ENCODE measurements at regions not wholly inside any gene's neighbourhood (a gene's known extent, or its start where the extent isn't known, plus 50 kb on each side); places are given as distances from the start of the nearest gene placed in this dataset.

DNA sequence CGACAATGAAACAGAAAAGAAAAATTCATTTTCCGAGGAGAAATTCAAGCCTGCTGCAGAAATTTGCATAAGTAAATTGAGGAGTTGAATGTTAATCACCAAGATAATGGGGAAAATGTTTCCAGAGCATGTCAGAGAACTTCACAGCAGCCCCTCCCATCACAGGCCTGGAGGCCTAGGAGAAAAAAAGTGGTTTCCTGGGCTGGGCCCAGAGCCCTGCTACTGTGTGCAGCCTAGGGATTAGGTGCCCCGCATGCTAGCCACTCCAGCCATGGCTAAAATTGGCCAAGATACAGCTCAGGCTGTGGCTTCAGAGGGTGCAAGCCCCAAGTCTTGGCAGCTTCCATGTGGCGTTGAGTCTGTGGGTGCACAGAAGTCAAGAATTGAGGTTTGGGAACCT, 82.7 kb upstream of the EFNA5 start:
- H3K9me3 ChIP-seq (replicated peaks in 1 of 2; ENCODE audit: control insufficient read depth in 2 of 2, insufficient read depth in 1 of 2, low read depth in 1 of 2, low read length in 2 of 2): no peaks in the 10 kb centered on the region
- H3K23ac ChIP-seq (ENCODE audit: low read depth, low read length, poor library complexity): no peak overlapping the region
- H3K4ac ChIP-seq (ENCODE audit: low read length): no peak overlapping the region
- H3K14ac ChIP-seq (ENCODE audit: low read length): no peak overlapping the region
- no peak overlapping the region for H3K27ac ChIP-seq (replicated peaks; ENCODE audit: low read length)
- H3K4me1 ChIP-seq (ENCODE audit: control insufficient read depth in 2 of 2, insufficient read depth in 1 of 2, low read depth in 1 of 2, low read length in 2 of 2): no peaks in the 10 kb centered on the region
- H3K9ac ChIP-seq (ENCODE audit: low read depth, low read length, poor library complexity): no peak overlapping the region
- H3K36me3 ChIP-seq (replicated peaks in 1 of 2; ENCODE audit: control insufficient read depth in 2 of 2, insufficient read depth in 2 of 2, low read length in 2 of 2): no peaks in the 10 kb centered on the region
- no peak overlapping the region for H3K4me2 ChIP-seq (ENCODE audit: insufficient read depth, low read length, poor library complexity, severe bottlenecking)
- no peak overlapping the region for H3K4me3 ChIP-seq (ENCODE audit: low read length in 2 of 2)
- H3K18ac ChIP-seq (ENCODE audit: low read length): no peak overlapping the region
- no peak for DNase-seq (ENCODE audit: low spot score)
- no peak overlapping the region for H2BK120ac ChIP-seq (ENCODE audit: low read depth, low read length)
- H2AK5ac ChIP-seq (ENCODE audit: low read depth, low read length): no peak overlapping the region
- WGBS, 2 donors (ENCODE audit: extremely low coverage in 2 of 2, insufficient read length in 2 of 2, insufficient replicate concordance in 1 of 2): no CpG with 5 or more reads among the region's 4 CpGs
- no peak overlapping the region for H4K8ac ChIP-seq (ENCODE audit: low read depth, low read length)
- no peak overlapping the region for H2BK12ac ChIP-seq (ENCODE audit: low read length)
- no peaks in the 10 kb centered on the region for H3K27me3 ChIP-seq (ENCODE audit: control insufficient read depth in 3 of 3, insufficient read depth in 3 of 3, low read depth in 1 of 3, low read length in 3 of 3)
- no peaks in the 10 kb centered on the region for H3K79me1 ChIP-seq (ENCODE audit: low read depth, low read length)
- H2AFZ ChIP-seq (ENCODE audit: low read length): no peak overlapping the region
- no peak overlapping the region for H4K91ac ChIP-seq (ENCODE audit: low read depth, low read length, poor library complexity)
- H2BK15ac ChIP-seq (ENCODE audit: low read length): no peak overlapping the region
- no peak overlapping the region for H2BK5ac ChIP-seq (ENCODE audit: low read length)

DNA sequence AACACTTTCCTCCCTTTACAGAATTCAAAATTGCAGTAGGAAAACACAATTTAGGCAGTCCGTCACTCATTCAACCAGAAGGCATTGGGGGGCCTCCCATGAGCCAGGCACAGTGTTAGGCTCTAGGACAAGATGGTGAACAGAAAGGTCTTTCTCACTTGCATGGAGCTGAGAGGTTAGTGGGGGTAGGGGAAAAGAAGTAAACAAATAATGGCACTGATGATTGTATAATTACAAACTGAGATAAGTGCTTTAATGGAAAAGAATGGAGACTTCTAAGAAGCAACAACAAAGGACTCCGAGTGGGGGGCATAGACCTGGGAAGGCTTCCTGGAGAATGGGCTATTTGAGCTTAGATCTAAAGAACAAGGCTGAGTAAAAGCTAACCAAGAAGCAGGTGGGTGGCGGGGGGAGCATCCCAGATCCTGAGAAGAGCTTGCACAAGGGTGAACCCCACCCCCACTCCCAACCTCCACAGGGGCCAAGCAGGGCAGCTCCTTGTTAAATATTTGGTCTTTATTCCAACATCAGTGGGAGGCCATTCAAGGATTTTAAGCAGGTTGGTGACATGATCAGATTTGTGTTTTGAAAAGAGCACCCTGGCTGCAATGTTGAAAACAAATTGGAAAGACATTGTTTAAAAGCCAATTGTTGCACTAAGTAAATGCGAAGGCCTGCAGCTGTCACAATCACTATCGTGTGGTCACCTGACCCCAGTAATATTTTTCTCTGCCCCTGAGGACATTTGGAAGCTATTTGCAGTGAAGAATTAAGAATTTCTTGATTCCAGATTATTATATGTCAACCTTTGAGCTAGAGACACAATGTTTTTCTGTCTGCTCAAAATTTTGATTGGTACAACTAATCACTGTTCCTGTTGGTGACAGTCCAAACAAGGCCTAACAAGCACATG, 73.9 kb upstream of the EFNA5 start:
- no peak overlapping the region for H2BK12ac ChIP-seq (ENCODE audit: low read length)
- H2BK120ac ChIP-seq (ENCODE audit: low read depth, low read length): no peak overlapping the region
- no peak overlapping the region for H2BK5ac ChIP-seq (ENCODE audit: low read length)
- H3K18ac ChIP-seq (ENCODE audit: low read length): no peak overlapping the region
- WGBS, 2 donors (ENCODE audit: extremely low coverage in 2 of 2, insufficient read length in 2 of 2, insufficient replicate concordance in 1 of 2): no CpG with 5 or more reads among the region's 5 CpGs
- DNase-seq (ENCODE audit: low spot score): peak; percentile 64
- no peak overlapping the region for H2AK5ac ChIP-seq (ENCODE audit: low read depth, low read length)
- H3K14ac ChIP-seq (ENCODE audit: low read length): no peak overlapping the region
- no peak overlapping the region for H3K9ac ChIP-seq (ENCODE audit: low read depth, low read length, poor library complexity)
- H3K23ac ChIP-seq (ENCODE audit: low read depth, low read length, poor library complexity): no peak overlapping the region
- H3K79me1 ChIP-seq (ENCODE audit: low read depth, low read length): no peaks in the 10 kb centered on the region
- no peak overlapping the region for H3K4ac ChIP-seq (ENCODE audit: low read length)
- H3K36me3 ChIP-seq (replicated peaks in 1 of 2; ENCODE audit: control insufficient read depth in 2 of 2, insufficient read depth in 2 of 2, low read length in 2 of 2): no peaks in the 10 kb centered on the region
- no peaks in the 10 kb centered on the region for H3K27me3 ChIP-seq (ENCODE audit: control insufficient read depth in 3 of 3, insufficient read depth in 3 of 3, low read depth in 1 of 3, low read length in 3 of 3)
- H4K8ac ChIP-seq (ENCODE audit: low read depth, low read length): no peak overlapping the region
- H2BK15ac ChIP-seq (ENCODE audit: low read length): no peak overlapping the region
- peaks cover 2 to 5% of the 10 kb centered on the region in 2 donors for H3K9me3 ChIP-seq (replicated peaks in 1 of 2; ENCODE audit: control insufficient read depth in 2 of 2, insufficient read depth in 1 of 2, low read depth in 1 of 2, low read length in 2 of 2)
- peaks cover 11 to 16% of the 10 kb centered on the region in 2 donors for H3K4me1 ChIP-seq (ENCODE audit: control insufficient read depth in 2 of 2, insufficient read depth in 1 of 2, low read depth in 1 of 2, low read length in 2 of 2)
- H3K27ac ChIP-seq (replicated peaks; ENCODE audit: low read length): peak overlapping the region; percentile 81
- H2AFZ ChIP-seq (ENCODE audit: low read length): peak overlapping the region; percentile 33
- peak overlapping the region; percentile 28 for H3K4me2 ChIP-seq (ENCODE audit: insufficient read depth, low read length, poor library complexity, severe bottlenecking)
- H4K91ac ChIP-seq (ENCODE audit: low read depth, low read length, poor library complexity): no peak overlapping the region
- no peak overlapping the region for H3K4me3 ChIP-seq (ENCODE audit: low read length in 2 of 2)

DNA sequence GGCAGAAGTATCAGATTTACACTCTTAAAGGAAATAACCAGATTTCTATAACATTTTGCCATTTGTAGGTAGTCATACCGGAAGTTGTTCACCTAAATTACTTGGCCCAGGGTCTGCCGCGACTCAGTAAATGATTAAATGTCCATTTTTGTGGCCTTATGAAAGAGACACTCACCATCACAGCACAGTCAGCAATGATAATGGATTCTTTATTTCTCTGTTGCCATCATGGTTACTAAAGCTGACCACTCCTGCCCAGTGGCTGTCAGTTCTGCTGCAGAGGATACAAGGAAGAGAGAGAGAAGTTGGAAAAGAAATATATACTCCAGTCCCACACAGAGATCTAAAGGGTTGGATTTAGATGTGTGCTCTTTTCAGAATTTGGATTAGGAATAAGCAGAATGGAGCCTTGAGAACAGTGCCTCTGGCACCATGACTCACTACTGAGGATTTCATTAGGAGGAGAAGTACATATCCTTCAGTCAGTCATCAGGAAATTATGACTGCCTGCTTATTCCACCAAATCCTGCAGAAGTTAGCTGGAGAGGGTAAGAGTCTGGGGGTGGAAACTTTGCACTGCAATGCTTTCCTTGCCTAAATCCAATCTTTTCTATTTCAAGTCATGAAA, 72.8 kb upstream of the EFNA5 start:
- Histone ChIP-seq H2BK15ac (ENCODE audit: low read length) (no peak overlapping the region), H3K14ac (ENCODE audit: low read length) (no peak overlapping the region), H3K79me1 (ENCODE audit: low read depth, low read length) (no peaks in the 10 kb centered on the region), H2AK5ac (ENCODE audit: low read depth, low read length) (no peak overlapping the region), H2AFZ (ENCODE audit: low read length) (no peak overlapping the region), H3K4ac (ENCODE audit: low read length) (no peak overlapping the region), H3K23ac (ENCODE audit: low read depth, low read length, poor library complexity) (no peak overlapping the region), H4K91ac (ENCODE audit: low read depth, low read length, poor library complexity) (no peak overlapping the region), H3K27ac (replicated peaks; ENCODE audit: low read length) (peak overlapping the region; percentile 5), H2BK12ac (ENCODE audit: low read length) (no peak overlapping the region), H3K36me3 (replicated peaks in 1 of 2; ENCODE audit: control insufficient read depth in 2 of 2, insufficient read depth in 2 of 2, low read length in 2 of 2) (no peaks in the 10 kb centered on the region), H3K4me2 (ENCODE audit: insufficient read depth, low read length, poor library complexity, severe bottlenecking) (no peak overlapping the region), H3K9ac (ENCODE audit: low read depth, low read length, poor library complexity) (no peak overlapping the region), H3K9me3 (replicated peaks in 1 of 2; ENCODE audit: control insufficient read depth in 2 of 2, insufficient read depth in 1 of 2, low read depth in 1 of 2, low read length in 2 of 2) (peaks cover 2 to 5% of the 10 kb centered on the region in 2 donors), H2BK120ac (ENCODE audit: low read depth, low read length) (no peak overlapping the region), H3K18ac (ENCODE audit: low read length) (peak overlapping the region; percentile 24), H3K4me3 (ENCODE audit: low read length in 2 of 2) (no peak overlapping the region), H4K8ac (ENCODE audit: low read depth, low read length) (no peak overlapping the region), H2BK5ac (ENCODE audit: low read length) (no peak overlapping the region), H3K27me3 (ENCODE audit: control insufficient read depth in 3 of 3, insufficient read depth in 3 of 3, low read depth in 1 of 3, low read length in 3 of 3) (no peaks in the 10 kb centered on the region), H3K4me1 (ENCODE audit: control insufficient read depth in 2 of 2, insufficient read depth in 1 of 2, low read depth in 1 of 2, low read length in 2 of 2) (peaks cover 11 to 16% of the 10 kb centered on the region in 2 donors)
- no peak for DNase-seq (ENCODE audit: low spot score)
- WGBS, 2 donors (ENCODE audit: extremely low coverage in 2 of 2, insufficient read length in 2 of 2, insufficient replicate concordance in 1 of 2): no CpG with 5 or more reads among the region's 3 CpGs

DNA sequence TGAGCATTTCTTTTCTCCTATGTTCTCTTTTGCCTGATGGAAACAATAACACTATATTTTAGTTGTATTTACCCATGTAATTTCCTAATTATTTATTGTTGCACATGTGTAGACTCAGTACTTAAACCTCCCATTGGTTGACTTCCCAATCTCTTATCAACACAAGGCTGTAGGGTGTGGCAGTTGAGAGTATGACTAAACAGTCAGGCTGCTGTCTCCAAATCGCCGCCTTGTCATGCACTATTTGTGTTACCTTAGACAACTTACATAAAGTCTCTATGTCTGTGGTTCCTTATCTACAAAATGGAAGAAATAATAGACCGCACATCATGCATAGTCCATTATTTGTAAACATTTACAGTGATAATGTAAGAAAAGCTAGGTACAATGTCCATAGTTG, 68.9 kb upstream of the EFNA5 start:
- no peak overlapping the region for H4K8ac ChIP-seq (ENCODE audit: low read depth, low read length)
- no CpG with 5 or more reads among the region's 3 CpGs for WGBS, 2 donors (ENCODE audit: extremely low coverage in 2 of 2, insufficient read length in 2 of 2, insufficient replicate concordance in 1 of 2)
- no peak overlapping the region for H3K9ac ChIP-seq (ENCODE audit: low read depth, low read length, poor library complexity)
- H3K4me1 ChIP-seq (ENCODE audit: control insufficient read depth in 2 of 2, insufficient read depth in 1 of 2, low read depth in 1 of 2, low read length in 2 of 2): peaks cover 2 to 4% of the 10 kb centered on the region in 2 donors
- no peak overlapping the region for H2BK15ac ChIP-seq (ENCODE audit: low read length)
- no peak overlapping the region for H3K4me3 ChIP-seq (ENCODE audit: low read length in 2 of 2)
- no peaks in the 10 kb centered on the region for H3K36me3 ChIP-seq (replicated peaks in 1 of 2; ENCODE audit: control insufficient read depth in 2 of 2, insufficient read depth in 2 of 2, low read length in 2 of 2)
- H3K4me2 ChIP-seq (ENCODE audit: insufficient read depth, low read length, poor library complexity, severe bottlenecking): no peak overlapping the region
- no peak overlapping the region for H3K27ac ChIP-seq (replicated peaks; ENCODE audit: low read length)
- H3K23ac ChIP-seq (ENCODE audit: low read depth, low read length, poor library complexity): no peak overlapping the region
- H2BK12ac ChIP-seq (ENCODE audit: low read length): no peak overlapping the region
- H3K18ac ChIP-seq (ENCODE audit: low read length): no peak overlapping the region
- no peaks in the 10 kb centered on the region for H3K79me1 ChIP-seq (ENCODE audit: low read depth, low read length)
- H3K4ac ChIP-seq (ENCODE audit: low read length): no peak overlapping the region
- H4K91ac ChIP-seq (ENCODE audit: low read depth, low read length, poor library complexity): no peak overlapping the region
- DNase-seq (ENCODE audit: low spot score): no peak
- H2BK5ac ChIP-seq (ENCODE audit: low read length): no peak overlapping the region
- no peak overlapping the region for H2BK120ac ChIP-seq (ENCODE audit: low read depth, low read length)
- no peak overlapping the region for H3K14ac ChIP-seq (ENCODE audit: low read length)
- H3K9me3 ChIP-seq (replicated peaks in 1 of 2; ENCODE audit: control insufficient read depth in 2 of 2, insufficient read depth in 1 of 2, low read depth in 1 of 2, low read length in 2 of 2): peaks cover 2 to 5% of the 10 kb centered on the region in 2 donors
- no peak overlapping the region for H2AK5ac ChIP-seq (ENCODE audit: low read depth, low read length)
- H3K27me3 ChIP-seq (ENCODE audit: control insufficient read depth in 3 of 3, insufficient read depth in 3 of 3, low read depth in 1 of 3, low read length in 3 of 3): no peaks in the 10 kb centered on the region
- H2AFZ ChIP-seq (ENCODE audit: low read length): no peak overlapping the region
